NCI-H2227 (cell line): ENCODE measurements at regions not wholly inside any gene's neighbourhood (a gene's known extent, or its start where the extent isn't known, plus 50 kb on each side); places are given as distances from the start of the nearest gene placed in this dataset.

ENCODE experiments used
- DNase-seq: peaks from one replicate; lab custom pipeline; 2025; ENCODE audit not compliant: unreplicated experiment; lab: John Stamatoyannopoulos, UW

DNA sequence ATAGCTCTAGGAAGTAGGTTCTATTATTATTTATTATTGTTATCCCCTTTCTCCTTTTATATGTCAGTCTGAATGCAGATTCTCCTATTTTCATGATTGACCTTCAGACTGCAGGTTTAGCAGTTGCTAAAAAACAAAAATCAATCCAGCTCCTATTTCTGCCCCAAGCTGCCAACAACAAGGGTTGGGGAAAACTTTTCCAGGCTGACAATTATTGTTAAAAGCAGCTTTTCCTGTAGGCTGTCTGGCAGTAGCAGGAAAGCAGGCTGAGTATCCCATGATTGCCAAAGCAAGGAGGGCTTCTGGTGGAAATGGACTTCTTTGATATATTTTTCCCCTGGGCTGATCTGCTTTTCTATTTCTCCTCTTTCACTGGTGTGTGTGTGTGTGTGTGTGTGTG, 78.0 kb upstream of the CTLA4 start:
- no peak for DNase-seq

DNA sequence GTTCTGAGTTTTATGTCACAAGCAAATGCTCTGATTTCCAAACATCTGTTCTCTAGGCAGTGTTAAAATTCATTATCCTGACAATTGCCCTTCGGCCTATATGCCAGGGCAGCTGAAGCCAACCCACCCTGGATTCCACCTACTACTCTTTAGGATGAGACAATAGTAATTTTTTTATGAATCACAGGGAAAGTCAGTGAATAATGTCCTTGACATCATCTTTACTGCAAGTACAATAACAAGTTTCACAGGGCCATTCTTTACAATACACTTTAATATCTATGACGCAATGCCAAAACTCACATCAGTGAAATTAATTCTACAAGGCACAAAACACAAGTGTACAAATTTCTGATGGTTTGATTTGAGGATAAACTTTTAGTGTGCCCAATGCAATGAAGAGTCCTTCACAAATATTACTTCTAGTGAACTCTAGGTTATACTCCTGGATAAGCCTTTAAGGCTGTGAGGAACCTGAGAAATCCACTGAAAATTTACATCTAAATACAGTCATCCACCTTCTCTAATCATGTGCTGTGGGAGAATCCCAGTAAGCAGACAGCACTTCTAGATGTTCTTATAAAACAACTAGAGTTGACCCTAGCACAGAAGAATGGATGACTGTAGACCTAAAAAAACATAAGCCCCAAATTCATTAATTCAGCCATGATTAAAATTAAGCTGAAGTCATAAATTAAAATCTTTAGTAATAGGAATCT, 77.3 kb upstream of the CTLA4 start:
- no peak for DNase-seq

DNA sequence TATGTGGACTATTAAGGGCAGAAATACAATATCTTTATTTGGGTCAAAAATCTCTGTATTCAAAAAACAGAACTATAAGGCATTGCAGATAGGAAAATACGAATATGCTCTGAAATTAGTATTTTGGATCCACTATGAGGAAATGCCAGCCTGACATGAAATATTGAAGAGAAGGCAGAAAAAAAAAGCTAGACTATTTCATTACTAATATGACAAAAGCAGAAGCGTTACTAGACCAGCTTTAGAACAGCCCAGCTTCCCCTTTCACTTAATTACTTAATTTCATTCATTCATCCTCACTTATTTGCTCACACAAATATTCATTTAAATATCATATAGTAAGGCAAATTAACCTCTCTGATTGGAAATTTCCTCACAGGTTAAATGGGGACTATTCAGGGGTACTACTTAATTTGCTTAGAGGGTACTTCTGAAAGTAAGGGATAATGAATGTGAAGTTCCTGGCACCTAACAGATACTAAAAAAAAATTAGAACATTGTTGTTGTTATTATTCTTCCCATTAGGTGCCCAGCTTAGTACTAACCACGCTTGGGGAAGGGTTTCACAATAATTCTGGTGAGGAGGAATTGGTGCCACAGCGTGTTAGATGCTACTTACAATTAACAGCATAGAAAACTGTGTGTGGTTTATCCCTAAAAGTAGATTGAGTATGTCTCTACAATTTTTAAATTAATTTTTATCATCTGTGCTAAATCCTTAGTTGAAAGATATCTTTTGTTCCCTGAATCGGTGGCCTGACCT, 71.1 kb upstream of the CTLA4 start:
- DNase-seq: no peak

DNA sequence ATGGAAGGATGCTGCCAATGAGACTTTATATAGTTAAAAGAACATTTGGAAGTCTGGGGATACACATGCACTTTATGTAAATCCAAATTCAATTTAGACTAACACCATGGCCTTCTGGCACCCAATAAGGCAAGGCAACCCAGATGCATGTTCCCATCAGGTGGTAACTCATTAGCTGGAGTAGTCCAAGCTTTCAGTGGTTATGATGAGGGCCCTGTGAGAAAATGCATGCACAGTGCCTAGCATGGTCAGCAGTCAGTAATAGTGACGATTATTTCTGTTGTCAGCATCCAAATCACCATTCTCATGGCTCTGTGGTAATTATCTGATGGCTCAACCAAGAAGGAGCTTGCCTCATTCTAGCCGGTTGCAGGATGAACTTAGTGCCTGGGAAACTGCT, 70.3 kb upstream of the CTLA4 start:
- DNase-seq: no peak

DNA sequence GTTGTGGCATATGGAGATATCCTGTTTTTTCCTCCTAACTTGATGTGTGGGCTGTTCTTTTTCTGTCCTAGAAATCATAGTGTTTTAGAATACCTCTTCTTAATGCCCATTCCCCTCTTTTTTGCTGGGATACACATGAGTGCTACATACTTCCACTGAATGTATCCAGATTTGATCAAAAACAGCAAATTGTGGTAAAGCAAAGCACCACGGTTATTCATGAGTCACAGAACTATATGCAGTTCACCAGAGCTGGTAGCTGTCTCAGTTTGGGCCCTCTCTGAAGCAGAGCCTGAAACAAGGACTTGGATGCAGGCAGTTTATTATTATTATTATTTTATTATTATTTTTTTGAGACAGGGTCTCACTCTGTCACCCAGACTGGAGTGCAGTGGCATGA, 69.9 kb upstream of the CTLA4 start:
- no peak for DNase-seq

DNA sequence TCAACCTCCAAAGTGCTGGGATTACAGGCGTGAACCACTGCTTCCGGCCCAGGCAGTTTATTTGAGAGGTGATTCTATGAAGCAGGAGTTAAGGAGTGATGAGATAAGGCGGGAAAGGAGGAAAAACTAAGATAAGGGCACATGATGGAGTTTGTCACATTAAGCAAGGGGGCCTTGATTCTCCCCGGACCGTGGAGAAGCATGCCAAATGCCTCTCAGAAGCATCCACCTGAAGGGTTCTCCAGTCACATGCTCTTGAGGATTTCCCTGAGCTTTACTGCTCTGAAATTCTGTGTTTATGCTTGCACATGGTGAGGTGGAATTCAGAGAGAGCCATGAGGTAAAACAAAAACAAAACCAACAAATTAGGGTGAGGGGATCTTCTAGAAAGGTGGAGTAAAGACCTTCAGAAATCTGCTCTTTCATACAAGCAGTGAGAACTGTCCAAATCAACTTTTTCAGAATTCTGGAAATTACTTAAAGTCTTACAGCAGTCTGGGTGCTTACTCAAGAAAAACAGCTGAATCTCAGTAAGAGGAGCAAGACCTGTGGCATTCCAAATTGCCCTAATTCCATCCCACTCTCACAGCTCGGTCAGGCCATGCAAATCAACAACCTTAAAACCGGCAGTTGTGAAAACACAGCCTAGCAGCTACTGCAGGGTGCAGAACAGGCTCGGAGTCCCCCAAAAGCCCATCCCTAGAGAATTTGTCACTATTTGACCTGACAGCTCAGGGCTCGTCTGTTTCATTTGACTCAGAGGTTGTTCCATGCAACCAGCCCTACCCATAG, 69.1 kb upstream of the CTLA4 start:
- DNase-seq: no peak

DNA sequence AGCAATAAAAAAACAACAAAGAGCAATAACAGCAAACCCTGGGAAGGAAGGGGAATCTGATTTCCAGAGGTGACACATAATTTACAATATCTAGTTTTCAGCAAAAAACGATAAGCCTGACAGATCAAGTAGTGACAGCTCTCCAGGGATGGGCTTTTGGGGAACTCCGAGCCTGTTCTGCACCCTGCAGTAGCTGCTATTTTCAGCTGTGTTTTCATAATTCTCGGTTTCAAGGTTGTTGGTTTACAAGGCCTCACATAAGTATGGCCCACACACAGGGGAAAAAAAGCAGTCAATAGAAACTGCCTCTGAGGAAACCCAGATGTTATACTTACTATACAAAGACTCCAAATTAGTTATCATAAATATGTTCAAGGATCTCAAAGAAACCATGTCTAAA, 67.7 kb upstream of the CTLA4 start:
- DNase-seq: no peak

DNA sequence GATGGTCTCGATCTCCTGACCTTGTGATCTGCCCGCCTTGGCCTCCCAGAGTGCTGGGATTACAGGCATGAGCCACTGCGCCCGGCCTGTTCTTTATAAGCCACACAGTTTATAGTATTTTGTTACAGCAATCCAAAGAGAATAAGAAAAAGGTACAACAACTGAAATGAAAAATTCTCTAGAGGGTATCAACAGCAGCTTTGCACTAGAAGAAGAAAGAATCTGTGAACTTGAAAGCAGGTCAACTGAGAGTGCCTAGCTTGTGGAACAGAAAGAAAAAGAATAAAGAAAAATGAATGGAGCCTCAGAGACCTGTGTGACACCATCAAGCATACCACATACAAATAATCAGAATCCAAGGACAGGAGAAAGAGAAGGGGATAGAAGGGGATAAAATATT, 66.8 kb upstream of the CTLA4 start:
- no peak for DNase-seq

DNA sequence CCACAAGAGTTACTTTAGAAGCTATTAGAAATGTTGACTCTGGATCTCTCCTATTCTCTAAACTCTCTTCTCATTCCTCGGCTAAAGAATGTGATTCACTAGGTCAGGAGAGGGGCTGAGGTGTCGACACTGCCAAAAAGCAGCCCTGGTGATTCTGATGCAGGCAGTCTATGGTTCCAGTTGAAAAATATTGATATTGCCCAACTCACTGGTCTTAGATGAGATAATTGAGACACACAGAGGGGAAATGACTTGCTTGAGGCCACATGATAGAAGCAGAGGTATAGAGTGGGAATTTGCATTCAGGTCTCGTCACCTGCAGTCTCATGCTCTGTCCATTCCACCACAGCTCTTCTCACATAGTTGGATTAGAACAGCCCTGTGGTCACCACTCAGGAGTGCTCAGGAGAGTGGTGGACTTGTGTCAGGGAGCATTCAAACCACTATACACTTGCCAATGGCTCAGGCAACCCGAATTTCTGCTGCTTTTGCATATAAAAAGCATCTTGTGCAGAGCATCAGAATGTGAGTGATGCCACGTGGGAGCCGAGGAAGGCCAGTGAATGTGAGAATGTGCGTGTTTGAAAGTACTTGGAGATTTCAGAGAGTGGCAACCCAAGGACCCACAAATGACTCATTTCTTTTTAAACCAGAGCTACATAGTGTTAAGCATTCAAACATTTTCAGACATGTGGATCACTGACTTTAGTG, 65.1 kb upstream of the CTLA4 start:
- DNase-seq: no peak

DNA sequence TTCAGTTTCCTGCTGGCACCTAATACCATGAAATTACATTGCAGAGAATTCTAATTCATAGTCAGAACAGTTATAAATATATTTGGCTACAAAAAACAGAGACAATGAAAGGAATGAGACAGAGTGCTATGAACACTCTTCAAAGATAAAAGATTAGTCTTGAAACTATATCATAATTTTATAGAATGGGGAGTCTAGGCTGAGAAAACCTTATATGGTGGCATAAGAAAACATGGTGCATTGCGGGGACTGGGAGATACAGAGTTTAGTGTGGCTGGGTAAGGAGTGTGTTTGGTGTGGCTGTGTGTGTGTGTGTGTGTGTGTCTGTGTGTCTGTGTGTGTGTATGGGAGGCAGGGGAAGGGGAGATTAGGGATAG, 64.5 kb upstream of the CTLA4 start:
- DNase-seq: no peak

DNA sequence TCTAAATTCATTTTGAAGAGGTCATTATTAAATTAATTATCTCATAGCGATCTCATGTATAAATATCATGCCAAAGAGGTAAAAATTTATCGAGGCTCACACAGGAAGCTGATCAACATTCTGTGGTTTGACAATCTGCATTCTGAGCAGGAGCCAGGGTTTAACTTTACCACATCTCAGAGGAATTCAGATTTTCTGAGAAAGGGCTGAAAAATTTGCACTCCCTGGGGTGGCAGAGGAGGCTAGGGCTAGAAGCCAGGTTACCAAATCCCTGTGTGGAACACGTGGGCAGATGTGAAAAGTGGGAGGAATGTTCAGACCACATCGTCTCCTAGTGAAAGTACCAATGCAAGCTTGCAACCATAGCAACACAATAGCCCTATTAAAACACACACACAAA, 63.5 kb upstream of the CTLA4 start:
- DNase-seq: no peak

DNA sequence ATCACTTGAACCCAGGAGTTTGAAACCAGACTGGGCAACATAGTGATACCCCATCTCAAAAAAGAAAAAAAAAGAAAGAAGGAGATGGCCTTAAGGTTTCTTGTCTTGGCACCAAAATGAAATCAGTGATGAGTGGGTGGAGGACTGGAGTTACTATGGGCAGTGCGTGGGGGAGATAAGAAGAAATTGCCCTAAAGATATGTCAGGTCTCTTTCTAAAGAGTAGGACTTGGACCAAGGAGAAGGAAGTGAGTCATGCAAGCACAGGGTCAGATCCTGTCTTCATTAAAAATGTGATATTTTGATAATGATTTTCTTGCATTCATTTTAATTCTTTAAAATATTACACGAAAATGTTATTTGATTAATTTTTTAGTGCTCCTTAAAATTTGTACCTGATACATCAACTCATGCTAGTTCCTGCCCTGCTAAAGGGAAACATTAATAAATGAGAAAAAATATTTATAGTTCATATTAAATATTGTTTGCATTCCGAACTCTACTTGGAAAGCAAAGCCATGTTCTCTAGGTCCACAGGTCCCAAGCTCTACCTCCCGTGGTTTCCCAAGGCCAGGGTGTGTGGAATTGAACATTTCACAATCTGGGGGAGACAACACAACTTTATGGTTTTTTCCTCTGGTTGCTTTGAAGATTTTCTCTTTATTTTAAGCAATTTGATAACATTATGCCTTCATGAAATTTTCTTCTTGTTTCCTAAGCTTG, 62.6 kb upstream of the CTLA4 start:
- no peak for DNase-seq

DNA sequence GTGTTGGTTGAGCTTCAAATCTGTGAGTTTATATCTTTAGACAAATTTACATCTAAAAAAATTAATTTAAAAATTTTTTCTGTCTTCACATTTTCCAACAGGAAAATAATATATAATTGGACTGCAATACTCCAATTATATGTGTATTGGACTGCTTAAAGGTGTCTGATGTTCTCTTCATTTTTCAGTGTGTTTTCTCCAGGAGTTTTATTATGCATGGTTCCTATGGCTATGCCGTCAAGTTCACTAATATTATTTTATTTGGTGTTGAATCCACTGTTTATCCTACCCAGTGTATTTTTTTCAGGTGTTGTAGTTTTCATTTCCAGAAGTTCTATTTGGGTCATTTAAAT, 62.1 kb upstream of the CTLA4 start:
- no peak for DNase-seq

DNA sequence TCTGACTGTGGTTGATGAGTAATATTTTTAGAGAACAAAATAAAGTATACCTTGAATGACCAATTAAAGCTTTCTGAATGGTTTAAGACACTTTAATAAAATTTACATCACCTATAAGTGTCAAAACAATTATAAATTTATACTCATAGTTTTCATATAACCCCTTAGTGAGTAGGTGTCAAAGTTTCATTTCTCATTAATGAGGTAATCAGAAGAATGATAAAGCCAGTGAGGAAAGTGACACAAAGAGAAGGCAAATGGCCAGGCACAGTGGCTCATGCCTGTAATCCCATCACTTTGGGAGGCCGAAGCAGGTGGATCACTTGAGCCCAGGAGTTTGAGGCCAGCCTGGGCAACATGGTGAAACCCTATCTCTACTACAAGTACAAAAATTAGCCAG, 60.8 kb upstream of the CTLA4 start:
- DNase-seq: no peak

DNA sequence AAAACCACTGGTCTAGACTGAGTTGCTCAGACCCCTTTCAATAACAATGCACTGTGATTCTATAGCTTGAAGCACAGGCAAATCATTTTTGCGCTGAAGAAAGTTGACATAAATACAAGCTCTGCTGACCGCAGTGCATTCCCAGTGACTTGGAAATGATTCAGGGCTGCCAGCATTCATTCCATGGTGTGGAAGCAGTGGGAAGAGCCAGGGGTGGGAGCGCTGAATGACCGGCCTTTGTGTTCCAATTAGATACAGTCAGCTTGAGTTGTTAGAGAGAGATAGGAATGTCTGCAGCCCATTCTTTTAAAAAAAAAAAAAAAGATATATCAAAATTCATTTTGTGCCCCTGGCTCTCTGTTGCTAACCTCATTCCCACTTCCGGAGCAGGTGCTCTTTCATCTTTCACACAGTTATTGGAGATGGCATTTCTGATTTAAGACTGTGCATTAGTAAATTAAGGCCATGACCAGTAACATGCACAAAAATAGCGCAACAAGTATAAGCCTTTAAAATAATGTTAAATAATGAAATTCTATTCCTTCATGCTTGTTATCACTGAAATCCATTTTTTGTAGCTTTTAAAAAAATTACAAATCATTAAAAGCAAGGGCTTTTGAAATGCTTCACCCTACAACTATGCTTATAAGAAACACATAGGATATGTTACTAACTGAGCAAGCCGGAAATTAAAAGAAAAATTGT, 59.4 kb upstream of the CTLA4 start:
- DNase-seq: peak; percentile 31

DNA sequence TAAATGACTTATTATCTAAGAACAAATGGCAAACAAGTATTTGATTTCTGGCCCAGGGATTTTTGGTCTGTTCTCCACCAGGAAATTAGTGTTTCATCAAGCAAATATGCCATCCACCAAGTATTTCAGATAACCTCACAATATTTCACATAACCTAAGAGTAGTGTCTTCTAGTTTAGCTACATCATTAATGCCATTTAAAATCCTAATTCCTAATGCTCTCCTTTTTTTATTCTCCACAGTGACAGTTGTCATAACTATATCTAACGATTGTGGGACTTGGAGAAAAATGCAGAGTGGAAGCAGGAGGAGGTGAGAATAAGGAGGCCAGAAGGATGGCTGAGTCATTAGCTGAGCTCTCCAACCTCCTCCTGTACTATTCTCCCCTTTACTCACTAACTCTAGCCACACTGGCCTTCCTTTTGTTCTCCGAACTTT, 58.5 kb upstream of the CTLA4 start:
- DNase-seq: no peak

DNA sequence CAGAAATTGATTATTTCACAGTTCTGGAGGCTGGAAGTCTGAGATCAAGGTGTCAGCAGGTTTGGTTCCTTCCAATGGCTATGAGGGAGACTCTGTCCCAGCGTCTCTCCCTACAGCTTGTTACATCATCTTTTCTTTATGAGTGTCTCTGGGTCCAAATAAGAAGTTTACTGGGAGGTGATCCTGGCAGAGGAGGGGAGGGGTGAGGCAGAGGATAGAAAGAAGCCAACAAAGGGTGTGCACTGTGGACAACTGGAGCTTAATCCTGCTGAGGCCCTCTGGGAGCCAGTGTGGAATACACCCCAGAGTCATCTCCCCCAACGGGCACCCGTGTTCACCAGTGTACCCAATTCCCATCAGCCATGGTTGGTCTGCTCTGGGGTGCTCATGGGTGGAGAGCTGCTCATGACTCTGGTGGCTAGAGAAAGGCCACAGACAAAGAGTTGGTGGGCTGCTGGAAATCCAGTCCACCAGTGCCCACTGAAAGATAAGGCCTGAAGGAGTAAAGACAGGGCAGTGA, 57.5 kb upstream of the CTLA4 start:
- DNase-seq: no peak

DNA sequence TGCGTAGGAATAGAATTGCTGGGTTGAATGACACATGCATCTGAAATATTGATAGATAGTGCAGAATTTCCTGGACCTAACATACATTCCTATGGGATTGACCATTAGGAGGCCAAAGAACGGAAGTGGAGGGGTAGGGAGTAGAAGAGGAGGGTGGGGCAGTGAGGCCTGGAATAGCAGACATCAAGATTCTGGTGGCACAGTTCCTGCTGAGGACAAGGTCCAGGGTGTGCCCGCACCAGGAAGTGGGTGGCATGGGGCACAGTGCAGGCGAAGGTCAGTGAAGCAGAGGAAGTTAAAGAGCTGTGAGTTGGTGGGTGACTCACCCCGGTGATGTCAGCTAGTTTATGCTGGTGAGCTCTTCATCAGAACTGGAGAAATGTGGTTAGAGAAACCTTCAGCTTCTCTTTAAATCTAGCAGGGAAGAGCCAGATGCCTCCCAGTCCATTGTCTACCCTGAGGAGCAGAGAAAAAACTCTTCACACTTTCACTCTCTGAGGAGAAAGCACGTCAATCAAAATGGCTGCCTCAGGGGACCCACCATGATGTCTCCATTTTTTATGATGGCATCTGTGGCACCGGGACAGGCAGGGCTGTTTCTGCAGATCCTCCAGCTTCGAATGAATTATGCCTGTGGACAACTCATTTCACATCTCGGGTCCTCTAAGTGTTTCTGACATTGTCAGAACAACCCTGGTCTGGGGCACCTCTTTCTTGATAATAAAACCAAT, 55.9 kb upstream of the CTLA4 start:
- DNase-seq: no peak
